ENCODE measurements at regions not wholly inside any gene's neighbourhood (a gene's known extent, or its start where the extent isn't known, plus 50 kb on each side); places are given as distances from the start of the nearest gene placed in this dataset.

DNA sequence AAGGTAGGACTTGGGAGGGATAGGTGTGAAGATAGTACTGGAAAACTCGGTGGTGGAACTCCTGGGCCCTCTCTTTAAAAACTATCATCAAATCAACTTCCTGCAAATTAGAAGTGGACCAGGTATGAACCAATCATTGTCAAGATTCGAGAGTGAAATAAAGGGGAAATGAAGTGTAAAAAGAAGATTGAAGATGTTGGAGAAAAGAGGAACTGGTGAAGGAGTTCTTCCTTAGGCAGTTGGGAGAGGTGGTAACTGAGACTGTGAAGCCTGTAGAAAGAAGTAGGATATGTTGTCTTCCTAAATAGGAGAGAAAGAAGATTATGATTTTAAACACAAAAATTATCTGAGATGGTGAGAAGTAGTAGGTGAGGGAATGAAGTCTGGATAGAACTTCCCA lies 212.2 kb downstream of the PPP1R2C start:
- H3K36me3 ChIP-seq, result no peaks in the 10 kb centered on the region
- ATAC-seq (no peak), DNase-seq (no peak), FAIRE-seq (no peak)
- no peak overlapping the region for H3K4me3 ChIP-seq
- no peaks in the 10 kb centered on the region for H3K9me3 ChIP-seq
- WGBS, 2 donors, result 53 to 58% methylated on average over 2 of the region's 2 CpGs
- TF ChIP-seq, protein P1, sequence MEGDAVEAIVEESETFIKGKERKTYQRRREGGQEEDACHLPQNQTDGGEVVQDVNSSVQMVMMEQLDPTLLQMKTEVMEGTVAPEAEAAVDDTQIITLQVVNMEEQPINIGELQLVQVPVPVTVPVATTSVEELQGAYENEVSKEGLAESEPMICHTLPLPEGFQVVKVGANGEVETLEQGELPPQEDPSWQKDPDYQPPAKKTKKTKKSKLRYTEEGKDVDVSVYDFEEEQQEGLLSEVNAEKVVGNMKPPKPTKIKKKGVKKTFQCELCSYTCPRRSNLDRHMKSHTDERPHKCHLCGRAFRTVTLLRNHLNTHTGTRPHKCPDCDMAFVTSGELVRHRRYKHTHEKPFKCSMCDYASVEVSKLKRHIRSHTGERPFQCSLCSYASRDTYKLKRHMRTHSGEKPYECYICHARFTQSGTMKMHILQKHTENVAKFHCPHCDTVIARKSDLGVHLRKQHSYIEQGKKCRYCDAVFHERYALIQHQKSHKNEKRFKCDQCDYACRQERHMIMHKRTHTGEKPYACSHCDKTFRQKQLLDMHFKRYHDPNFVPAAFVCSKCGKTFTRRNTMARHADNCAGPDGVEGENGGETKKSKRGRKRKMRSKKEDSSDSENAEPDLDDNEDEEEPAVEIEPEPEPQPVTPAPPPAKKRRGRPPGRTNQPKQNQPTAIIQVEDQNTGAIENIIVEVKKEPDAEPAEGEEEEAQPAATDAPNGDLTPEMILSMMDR (IDR thresholded peaks at IDR 0.05), result no peak
- H3K27ac ChIP-seq, result no peak overlapping the region
- H3K4me1 ChIP-seq, result no peaks in the 10 kb centered on the region
- peaks cover 0 to 5% (median 0%) of the 10 kb centered on the region in 4 donors for H3K27me3 ChIP-seq
- intact Hi-C loops (cut with DNase I), result no loop called here

DNA sequence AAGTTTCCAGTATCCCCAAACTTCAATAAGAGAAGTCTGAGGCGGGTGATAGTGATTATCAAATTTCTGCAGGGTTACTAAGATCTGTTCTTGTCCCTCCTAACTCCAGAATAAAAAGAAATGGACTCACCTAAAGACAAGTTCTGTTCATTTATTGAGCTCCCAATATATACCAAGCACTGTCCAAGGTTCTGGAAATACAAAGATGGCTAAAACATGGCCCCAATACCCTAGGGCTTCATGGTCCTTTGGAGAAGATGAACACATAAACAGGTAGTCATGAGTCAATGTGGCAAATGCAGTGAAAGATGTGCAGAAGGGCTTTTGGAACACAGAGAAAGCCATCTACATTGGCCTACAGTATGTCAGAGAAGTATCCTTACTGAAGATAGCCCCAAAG lies 231.2 kb downstream of the PPP1R2C start:
- TF ChIP-seq, protein P1 (IDR thresholded peaks at IDR 0.05), result no peak
- 84 to 91% methylated on average over 1 of the region's 1 CpG for WGBS, 2 donors
- DNase-seq (no peak), ATAC-seq (no peak), FAIRE-seq (no peak)
- Histone ChIP-seq H3K27ac (no peak overlapping the region), H3K36me3 (no peaks in the 10 kb centered on the region), H3K4me3 (no peak overlapping the region), H3K27me3 (peaks cover 0 to 6% (median 0%) of the 10 kb centered on the region in 4 donors), H3K9me3 (no peaks in the 10 kb centered on the region), H3K4me1 (no peaks in the 10 kb centered on the region)
- intact Hi-C loops (cut with DNase I), result no loop called here

DNA sequence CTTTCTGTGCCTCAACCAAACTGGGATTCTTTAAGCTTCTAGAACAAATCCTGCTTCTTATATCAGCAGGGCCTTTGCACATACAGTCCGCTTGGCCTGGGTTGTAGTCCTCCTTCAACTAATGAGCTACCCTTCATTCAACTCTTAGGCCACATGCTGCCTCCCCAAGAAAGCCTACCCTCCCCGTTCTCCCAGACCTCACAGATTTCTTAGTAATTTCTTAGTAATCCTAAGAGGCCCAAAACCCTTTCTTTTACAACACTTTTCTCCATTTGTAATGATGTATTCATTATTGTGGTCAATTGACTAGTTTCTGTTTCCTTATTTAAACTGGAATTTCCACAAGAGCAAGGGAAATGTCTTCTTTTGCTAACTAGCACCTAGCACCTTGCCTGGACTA lies 233.1 kb downstream of the PPP1R2C start:
- ATAC-seq (no peak), FAIRE-seq (no peak), DNase-seq (no peak)
- H3K4me3 ChIP-seq, result no peak overlapping the region
- no peak overlapping the region for H3K27ac ChIP-seq
- no peaks in the 10 kb centered on the region for H3K9me3 ChIP-seq
- TF ChIP-seq, protein P1 (IDR thresholded peaks at IDR 0.05), result no peak
- no peaks in the 10 kb centered on the region for H3K36me3 ChIP-seq
- intact Hi-C loops (cut with DNase I), result no loop called here
- H3K27me3 ChIP-seq, result peaks cover 0 to 6% (median 0%) of the 10 kb centered on the region in 4 donors
- WGBS, 2 donors, result 89 to 92% methylated on average over 2 of the region's 2 CpGs
- H3K4me1 ChIP-seq, result no peaks in the 10 kb centered on the region

DNA sequence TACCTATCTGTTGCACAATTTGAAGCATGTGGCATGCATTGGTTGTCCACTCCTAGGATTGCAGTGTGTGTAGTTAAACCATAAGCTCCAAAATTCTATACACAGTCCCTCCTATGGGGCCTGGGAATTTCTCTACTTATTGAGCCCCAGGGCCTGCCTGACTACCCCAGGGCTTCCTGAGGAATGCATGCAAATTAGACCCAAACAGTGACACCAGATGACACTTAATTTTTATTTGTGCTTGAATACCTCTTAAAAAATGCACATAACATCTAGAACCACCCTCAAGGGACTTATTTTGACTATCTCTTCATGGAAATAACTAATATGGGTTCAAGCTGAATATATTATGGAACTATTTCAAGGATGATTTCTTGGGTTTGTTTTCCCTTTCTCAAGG lies 236.4 kb downstream of the PPP1R2C start:
- H3K9me3 ChIP-seq, result no peaks in the 10 kb centered on the region
- FAIRE-seq (no peak), ATAC-seq (no peak), DNase-seq (no peak)
- H3K27ac ChIP-seq, result no peak overlapping the region
- H3K36me3 ChIP-seq, result no peaks in the 10 kb centered on the region
- intact Hi-C loops (cut with DNase I), result no loop called here
- no peak overlapping the region for H3K4me3 ChIP-seq
- H3K27me3 ChIP-seq, result peaks cover 0 to 6% (median 0%) of the 10 kb centered on the region in 4 donors
- no peaks in the 10 kb centered on the region for H3K4me1 ChIP-seq
- TF ChIP-seq, protein P1 (IDR thresholded peaks at IDR 0.05), result no peak

DNA sequence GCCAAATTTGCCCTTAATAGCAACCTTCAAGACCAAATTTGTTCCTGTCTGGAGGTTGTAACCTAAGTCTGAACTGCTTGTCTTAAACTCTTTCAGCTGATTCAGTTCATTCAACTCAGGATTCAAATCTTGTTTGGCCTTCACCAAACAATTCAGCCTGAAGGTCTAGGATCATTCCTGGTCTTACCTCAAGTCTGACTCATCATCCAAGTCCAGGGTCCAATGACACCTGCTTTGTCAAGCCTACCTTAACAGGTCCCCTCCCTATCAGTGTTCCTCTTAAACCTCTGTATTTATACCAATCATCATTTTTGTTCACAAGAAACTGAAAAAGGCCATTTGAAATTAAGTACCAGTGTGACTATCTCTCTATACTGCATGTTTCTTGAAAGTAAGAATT lies 237.8 kb downstream of the PPP1R2C start:
- TF ChIP-seq, protein P1 (IDR thresholded peaks at IDR 0.05), result no peak
- H3K4me3 ChIP-seq, result no peak overlapping the region
- no peak for FAIRE-seq
- H3K27me3 ChIP-seq, result peaks cover 0 to 6% (median 0%) of the 10 kb centered on the region in 4 donors
- no peaks in the 10 kb centered on the region for H3K9me3 ChIP-seq
- no peaks in the 10 kb centered on the region for H3K4me1 ChIP-seq
- H3K27ac ChIP-seq, result no peak overlapping the region
- ATAC-seq, result no peak
- no peak for DNase-seq
- intact Hi-C loops (cut with DNase I), result no loop called here
- no peaks in the 10 kb centered on the region for H3K36me3 ChIP-seq

All from pancreas (tissue), 10 donors.